ENCODE measurements at regions not wholly inside any gene's neighbourhood (a gene's known extent, or its start where the extent isn't known, plus 50 kb on each side); places are given as distances from the start of the nearest gene placed in this dataset.
"Not testable (repeated sequence)": the region's sequence is repeated elsewhere in the genome, so short reads cannot be mapped to it uniquely, and the experiment has no call there.

GRCh38 chr14:82011460-82011859, 477.8 kb upstream of the SEL1L start:
- H3K4me2 ChIP-seq (ENCODE audit: insufficient read depth, low read length): no peak overlapping the region
- no peak for TF ChIP-seq EZH2 (IDR thresholded peaks at IDR 0.05; ENCODE audit: borderline replicate concordance, low read depth, low read length, severe bottlenecking)
- no peak for TF ChIP-seq CTCF (IDR thresholded peaks at IDR 0.05; ENCODE audit: borderline replicate concordance, extremely low read depth, low read length, poor library complexity, severe bottlenecking)
- no peak overlapping the region for H3K9ac ChIP-seq (ENCODE audit: low read depth, low read length)
- no peak overlapping the region for H3K27ac ChIP-seq (ENCODE audit: low read length)
- no peaks in the 10 kb centered on the region for H4K20me1 ChIP-seq (ENCODE audit: insufficient read depth, low read length)
- H3K4me1 ChIP-seq (ENCODE audit: insufficient read depth, low read length): no peaks in the 10 kb centered on the region
- no peaks in the 10 kb centered on the region for H3K79me2 ChIP-seq (ENCODE audit: insufficient read depth, low read length)
- H3K27me3 ChIP-seq (ENCODE audit: insufficient read depth, low read length, poor library complexity): no peaks in the 10 kb centered on the region
- no peak for ATAC-seq (ENCODE audit: insufficient read depth, low read depth)
- H3K4me3 ChIP-seq (ENCODE audit: low read depth in 1 of 2, low read length in 2 of 2): no peak overlapping the region
- H3K36me3 ChIP-seq (ENCODE audit: insufficient read depth, low read length): no peaks in the 10 kb centered on the region
- no peaks in the 10 kb centered on the region for H3K9me3 ChIP-seq (ENCODE audit: insufficient read depth, low read length, severe bottlenecking)
- H2AFZ ChIP-seq (ENCODE audit: low read depth, low read length): no peak overlapping the region
- no peak for DNase-seq

- no peaks in the 10 kb centered on the region for H3K4me1 ChIP-seq (ENCODE audit: insufficient read depth, low read length)
- DNase-seq (no peak), ATAC-seq (ENCODE audit: insufficient read depth, low read depth) (no peak)
- H3K36me3 ChIP-seq (ENCODE audit: insufficient read depth, low read length): no peaks in the 10 kb centered on the region
- H3K9me3 ChIP-seq (ENCODE audit: insufficient read depth, low read length, severe bottlenecking): peaks cover 5% of the 10 kb centered on the region
- no peak overlapping the region for H3K4me2 ChIP-seq (ENCODE audit: insufficient read depth, low read length)
- H2AFZ ChIP-seq (ENCODE audit: low read depth, low read length): no peak overlapping the region
- H3K79me2 ChIP-seq (ENCODE audit: insufficient read depth, low read length): no peaks in the 10 kb centered on the region
- H3K9ac ChIP-seq (ENCODE audit: low read depth, low read length): no peak overlapping the region
- no peaks in the 10 kb centered on the region for H3K27me3 ChIP-seq (ENCODE audit: insufficient read depth, low read length, poor library complexity)
- TF ChIP-seq EZH2 (IDR thresholded peaks at IDR 0.05; ENCODE audit: borderline replicate concordance, low read depth, low read length, severe bottlenecking): no peak
- TF ChIP-seq CTCF (IDR thresholded peaks at IDR 0.05; ENCODE audit: borderline replicate concordance, extremely low read depth, low read length, poor library complexity, severe bottlenecking): no peak
- H4K20me1 ChIP-seq (ENCODE audit: insufficient read depth, low read length): no peaks in the 10 kb centered on the region
- no peak overlapping the region for H3K4me3 ChIP-seq (ENCODE audit: low read depth in 1 of 2, low read length in 2 of 2)
- H3K27ac ChIP-seq (ENCODE audit: low read length): no peak overlapping the region
These were observed 495.4 kb upstream of the SEL1L start for GRCh38 chr14:82029038-82029437.

- DNase-seq (no peak), ATAC-seq (ENCODE audit: insufficient read depth, low read depth) (no peak)
- H3K79me2 ChIP-seq (ENCODE audit: insufficient read depth, low read length): no peaks in the 10 kb centered on the region
- no peak overlapping the region for H3K9ac ChIP-seq (ENCODE audit: low read depth, low read length)
- H3K27ac ChIP-seq (ENCODE audit: low read length): no peak overlapping the region
- TF ChIP-seq CTCF (IDR thresholded peaks at IDR 0.05; ENCODE audit: borderline replicate concordance, extremely low read depth, low read length, poor library complexity, severe bottlenecking) (no peak), EZH2 (IDR thresholded peaks at IDR 0.05; ENCODE audit: borderline replicate concordance, low read depth, low read length, severe bottlenecking) (no peak)
- H3K36me3 ChIP-seq (ENCODE audit: insufficient read depth, low read length): no peaks in the 10 kb centered on the region
- no peaks in the 10 kb centered on the region for H3K4me1 ChIP-seq (ENCODE audit: insufficient read depth, low read length)
- H3K4me3 ChIP-seq (ENCODE audit: low read depth in 1 of 2, low read length in 2 of 2): no peak overlapping the region
- no peaks in the 10 kb centered on the region for H3K27me3 ChIP-seq (ENCODE audit: insufficient read depth, low read length, poor library complexity)
- H3K4me2 ChIP-seq (ENCODE audit: insufficient read depth, low read length): no peak overlapping the region
- no peaks in the 10 kb centered on the region for H4K20me1 ChIP-seq (ENCODE audit: insufficient read depth, low read length)
- no peak overlapping the region for H2AFZ ChIP-seq (ENCODE audit: low read depth, low read length)
- no peaks in the 10 kb centered on the region for H3K9me3 ChIP-seq (ENCODE audit: insufficient read depth, low read length, severe bottlenecking)
These were observed 501.7 kb upstream of the SEL1L start for GRCh38 chr14:82035397-82035796.

GRCh38 chr14:82038066-82038465, 504.4 kb upstream of the SEL1L start:
- not testable (repeated sequence) for H3K4me2 ChIP-seq (ENCODE audit: insufficient read depth, low read length); H3K4me3 ChIP-seq (ENCODE audit: low read depth in 1 of 2, low read length in 2 of 2); H3K36me3 ChIP-seq (ENCODE audit: insufficient read depth, low read length); H3K9me3 ChIP-seq (ENCODE audit: insufficient read depth, low read length, severe bottlenecking); H3K27ac ChIP-seq (ENCODE audit: low read length); DNase-seq; ATAC-seq (ENCODE audit: insufficient read depth, low read depth); H3K9ac ChIP-seq (ENCODE audit: low read depth, low read length); H3K79me2 ChIP-seq (ENCODE audit: insufficient read depth, low read length); H4K20me1 ChIP-seq (ENCODE audit: insufficient read depth, low read length); H2AFZ ChIP-seq (ENCODE audit: low read depth, low read length); H3K4me1 ChIP-seq (ENCODE audit: insufficient read depth, low read length); H3K27me3 ChIP-seq (ENCODE audit: insufficient read depth, low read length, poor library complexity)

All from DND-41 (cell line).